Upper lobe of right lung (tissue), 1 donor: ENCODE measurements at regions not wholly inside any gene's neighbourhood (a gene's known extent, or its start where the extent isn't known, plus 50 kb on each side); places are given as distances from the start of the nearest gene placed in this dataset.

Source experiments
- ATAC-seq: fragments of 200-7000 bp; cut with Tn5 transposase; one replicate; pipeline ENCODE4 v1.9.1; 2020; ENCODE audit warnings: mild to moderate bottlenecking, moderate library complexity
- DNase-seq: peaks from one replicate; pipeline ENCODE4 v3.0.0-alpha.2; 2020
- H3K27ac ChIP-seq: fragments of 200-600 bp; one replicate; pipeline ENCODE4 v1.8.0; 2022
- H3K27me3 ChIP-seq: fragments of 200-600 bp; one replicate; pipeline ENCODE4 v1.8.0; 2022; ENCODE audit warnings: mild to moderate bottlenecking
- H3K36me3 ChIP-seq: fragments of 200-600 bp; one replicate; pipeline ENCODE4 v1.8.0; 2022
- H3K4me1 ChIP-seq: fragments of 200-600 bp; one replicate; pipeline ENCODE4 v1.8.0; 2022
- H3K4me3 ChIP-seq: fragments of 200-600 bp; one replicate; pipeline ENCODE4 v1.8.0; 2022; ENCODE audit warnings: mild to moderate bottlenecking
- H3K9me3 ChIP-seq: fragments of 200-600 bp; one replicate; pipeline ENCODE4 v1.8.0; 2022
- CTCF ChIP-seq: fragments of 200-600 bp; IDR thresholded peaks from one replicate; pipeline ENCODE4 v1.8.0; 2022; ENCODE audit warnings: antibody characterized with exemption
- intact Hi-C: fragments of 100-400 bp; cut with DNase I; formaldehyde crosslinking; loops from one replicate; pipeline ENCODE4 v1.11.0; 2022
- donor health status: DM: no; HTN: yes; CAD: no; lungs with severe emphysema.

- H3K27me3 ChIP-seq: no peaks in the 10 kb centered on the region
- H3K36me3 ChIP-seq: no peaks in the 10 kb centered on the region
- ATAC-seq: no peak
- no peak for TF ChIP-seq CTCF
- H3K9me3 ChIP-seq: no peaks in the 10 kb centered on the region
- intact Hi-C loops: no loop called here
- H3K27ac ChIP-seq: no peak overlapping the region
- H3K4me1 ChIP-seq: no peaks in the 10 kb centered on the region
- no peak for DNase-seq
- H3K4me3 ChIP-seq: no peak overlapping the region
These were observed 782.3 kb upstream of the GHITM start for GRCh38 chr10:83357004-83357403.

GRCh38 chr10:83357627-83358026 lies 781.7 kb upstream of the GHITM start:
- Histone ChIP-seq H3K27me3 (no peaks in the 10 kb centered on the region), H3K9me3 (no peaks in the 10 kb centered on the region), H3K36me3 (no peaks in the 10 kb centered on the region), H3K4me3 (no peak overlapping the region), H3K4me1 (no peaks in the 10 kb centered on the region), H3K27ac (no peak overlapping the region)
- ATAC-seq: no peak
- no peak for DNase-seq
- intact Hi-C loops: no loop called here
- TF ChIP-seq CTCF: no peak

- DNase-seq: no peak
- no peak overlapping the region for H3K4me3 ChIP-seq
- H3K27ac ChIP-seq: no peak overlapping the region
- no peaks in the 10 kb centered on the region for H3K36me3 ChIP-seq
- no peak for TF ChIP-seq CTCF
- intact Hi-C loops: no loop called here
- no peaks in the 10 kb centered on the region for H3K9me3 ChIP-seq
- ATAC-seq: no peak
- no peaks in the 10 kb centered on the region for H3K4me1 ChIP-seq
- no peaks in the 10 kb centered on the region for H3K27me3 ChIP-seq
These were observed 772.3 kb upstream of the GHITM start for GRCh38 chr10:83367036-83367435.

GRCh38 chr10:83371696-83372490 lies 767.4 kb upstream of the GHITM start:
- TF ChIP-seq CTCF: no peak
- no peaks in the 10 kb centered on the region for H3K36me3 ChIP-seq
- intact Hi-C loops: no loop called here

GRCh38 chr10:83372646-83373045 lies 766.7 kb upstream of the GHITM start:
- no peaks in the 10 kb centered on the region for H3K36me3 ChIP-seq
- no peak for TF ChIP-seq CTCF

More at GRCh38 chr10:83371696-83372490, 767.4 kb upstream of the GHITM start:
- no peak overlapping the region for H3K4me3 ChIP-seq
- no peak overlapping the region for H3K27ac ChIP-seq
- ATAC-seq: no peak
- H3K9me3 ChIP-seq: no peaks in the 10 kb centered on the region
- DNase-seq: no peak
- no peaks in the 10 kb centered on the region for H3K27me3 ChIP-seq
- no peaks in the 10 kb centered on the region for H3K4me1 ChIP-seq

More at GRCh38 chr10:83372646-83373045, 766.7 kb upstream of the GHITM start:
- H3K9me3 ChIP-seq: no peaks in the 10 kb centered on the region
- DNase-seq (no peak), ATAC-seq (no peak)
- H3K4me3 ChIP-seq: no peak overlapping the region
- H3K27ac ChIP-seq: no peak overlapping the region
- H3K4me1 ChIP-seq: no peaks in the 10 kb centered on the region
- intact Hi-C loops: no loop called here
- H3K27me3 ChIP-seq: no peaks in the 10 kb centered on the region
